Left ventricle myocardium inferior (tissue), 1 donor: ENCODE measurements at regions not wholly inside any gene's neighbourhood (a gene's known extent, or its start where the extent isn't known, plus 50 kb on each side); places are given as distances from the start of the nearest gene placed in this dataset.

Experiments
- DNase-seq: peaks from one replicate; pipeline ENCODE4 v3.0.0-alpha.2; 2020
- H3K27ac ChIP-seq: fragments of 200-600 bp; replicated peaks from 2 replicates; pipeline ENCODE4 v1.8.0; 2021
- H3K27me3 ChIP-seq: fragments of 200-600 bp; 2 replicates; pipeline ENCODE4 v1.8.0; 2021; ENCODE audit warnings: low read depth
- H3K36me3 ChIP-seq: fragments of 200-600 bp; 2 replicates; pipeline ENCODE4 v1.8.0; 2021
- H3K4me1 ChIP-seq: fragments of 200-600 bp; 2 replicates; pipeline ENCODE4 v1.8.0; 2021
- H3K4me3 ChIP-seq: fragments of 200-600 bp; 2 replicates; pipeline ENCODE4 v1.8.0; 2021; ENCODE audit warnings: mild to moderate bottlenecking, moderate library complexity
- H3K9me3 ChIP-seq: fragments of 200-600 bp; replicated peaks from 2 replicates; pipeline ENCODE4 v1.8.0; 2021
- CTCF ChIP-seq: fragments of 200-600 bp; IDR thresholded peaks from 2 replicates; pipeline ENCODE4 v1.8.0; 2021; ENCODE audit warnings: antibody characterized with exemption, mild to moderate bottlenecking, borderline replicate concordance
- intact Hi-C: fragments of 100-400 bp; cut with micrococcal nuclease; formaldehyde crosslinking; loops from one replicate; pipeline ENCODE4 v1.11.0; 2022
- donor health status: DM: no; HTN: yes; CAD: no; lungs with severe emphysema.

GRCh38 chr1:70674941-70675685, 264.0 kb downstream of the CTH start:
- no peak overlapping the region for H3K4me3 ChIP-seq
- H3K9me3 ChIP-seq, result no peaks in the 10 kb centered on the region
- H3K4me1 ChIP-seq, result peaks cover 5% of the 10 kb centered on the region
- no peak for DNase-seq
- no peaks in the 10 kb centered on the region for H3K27me3 ChIP-seq
- intact Hi-C loops, result no loop called here
- no peak for TF ChIP-seq CTCF
- no peaks in the 10 kb centered on the region for H3K36me3 ChIP-seq
- no peak overlapping the region for H3K27ac ChIP-seq

GRCh38 chr1:70675737-70676156, 264.7 kb downstream of the CTH start:
- no peaks in the 10 kb centered on the region for H3K36me3 ChIP-seq
- H3K4me3 ChIP-seq, result no peak overlapping the region
- H3K9me3 ChIP-seq, result no peaks in the 10 kb centered on the region
- no peak for DNase-seq
- H3K4me1 ChIP-seq, result peaks cover 5% of the 10 kb centered on the region
- no peak for TF ChIP-seq CTCF
- no peaks in the 10 kb centered on the region for H3K27me3 ChIP-seq
- intact Hi-C loops, result no loop called here
- no peak overlapping the region for H3K27ac ChIP-seq

- intact Hi-C loops, result loop anchor here (5.0 kb wide), 1 partner anchor 367 kb away; no protein-coding TSS in a partner anchor
- DNase-seq, result peak; percentile 29
- Histone ChIP-seq H3K27me3 (no peaks in the 10 kb centered on the region), H3K36me3 (no peaks in the 10 kb centered on the region), H3K4me1 (no peaks in the 10 kb centered on the region), H3K4me3 (no peak overlapping the region), H3K9me3 (peaks cover 7% of the 10 kb centered on the region), H3K27ac (no peak overlapping the region)
- peak; percentile 89 for TF ChIP-seq CTCF
Observed at GRCh38 chr1:70685300-70686286, 274.5 kb downstream of the CTH start.

GRCh38 chr1:70688580-70688979, 277.5 kb downstream of the CTH start:
- Histone ChIP-seq H3K27ac (no peak overlapping the region), H3K4me1 (no peaks in the 10 kb centered on the region), H3K27me3 (peaks cover 6% of the 10 kb centered on the region), H3K36me3 (no peaks in the 10 kb centered on the region), H3K9me3 (no peaks in the 10 kb centered on the region), H3K4me3 (no peak overlapping the region)
- intact Hi-C loops, result loop anchor here (5.0 kb wide), 1 partner anchor 364 kb away; no protein-coding TSS in a partner anchor
- no peak for DNase-seq
- TF ChIP-seq CTCF, result no peak

- peaks cover 9% of the 10 kb centered on the region for H3K27me3 ChIP-seq
- no peak for TF ChIP-seq CTCF
- H3K4me3 ChIP-seq, result peak overlapping the region; percentile 59
- no peaks in the 10 kb centered on the region for H3K36me3 ChIP-seq
- intact Hi-C loops, result no loop called here
- H3K27ac ChIP-seq, result no peak overlapping the region
- H3K9me3 ChIP-seq, result peaks cover 12% of the 10 kb centered on the region
- DNase-seq, result no peak
- peaks cover 6% of the 10 kb centered on the region for H3K4me1 ChIP-seq
Observed at GRCh38 chr1:70706381-70707037, 295.4 kb downstream of the CTH start.
